ENCODE measurements at regions not wholly inside any gene's neighbourhood (a gene's known extent, or its start where the extent isn't known, plus 50 kb on each side); places are given as distances from the start of the nearest gene placed in this dataset.

GRCh38 chr21:25024639-25025038, 582.6 kb downstream of the MRPL39 start:
- no peak for DNase-seq (ENCODE audit: low spot score)

- DNase-seq (ENCODE audit: low spot score), result peak; percentile 8
Observed at GRCh38 chr21:25005388-25005787, 601.9 kb downstream of the MRPL39 start.

- no peak for DNase-seq (ENCODE audit: low spot score)
Observed at GRCh38 chr21:25002676-25003075, 604.6 kb downstream of the MRPL39 start.

GRCh38 chr21:24995216-24995615, 612.1 kb downstream of the MRPL39 start:
- no peak for DNase-seq (ENCODE audit: low spot score)

GRCh38 chr21:24994717-24995116, 612.6 kb downstream of the MRPL39 start:
- no peak for DNase-seq (ENCODE audit: low spot score)

- DNase-seq (ENCODE audit: low spot score), result no peak
Observed at GRCh38 chr21:24989516-24989915, 617.8 kb downstream of the MRPL39 start.

GRCh38 chr21:24988941-24989340, 618.3 kb downstream of the MRPL39 start:
- DNase-seq (ENCODE audit: low spot score), result no peak

- no peak for DNase-seq (ENCODE audit: low spot score)
Observed at GRCh38 chr21:24976238-24976637, 631.0 kb downstream of the MRPL39 start.

- DNase-seq (ENCODE audit: low spot score), result no peak
Observed at GRCh38 chr21:24969068-24969467, 638.2 kb downstream of the MRPL39 start.

GRCh38 chr21:24955275-24955961, 651.9 kb downstream of the MRPL39 start:
- no peak for DNase-seq (ENCODE audit: low spot score)

- no peak for DNase-seq (ENCODE audit: low spot score)
Observed at GRCh38 chr21:24948186-24948585, 659.1 kb downstream of the MRPL39 start.

- DNase-seq (ENCODE audit: low spot score), result no peak
Observed at GRCh38 chr21:24945910-24946309, 661.4 kb downstream of the MRPL39 start.

- no peak for DNase-seq (ENCODE audit: low spot score)
Observed at GRCh38 chr21:24941316-24942185, 665.7 kb downstream of the MRPL39 start.

GRCh38 chr21:24939291-24939690, 668.0 kb downstream of the MRPL39 start:
- peak; percentile 10 for DNase-seq (ENCODE audit: low spot score)

- no peak for DNase-seq (ENCODE audit: low spot score)
Observed at GRCh38 chr21:24938573-24938972, 668.7 kb downstream of the MRPL39 start.

- no peak for DNase-seq (ENCODE audit: low spot score)
Observed at GRCh38 chr21:24935991-24936390, 671.3 kb downstream of the MRPL39 start.

- DNase-seq (ENCODE audit: low spot score), result no peak
Observed at GRCh38 chr21:24910591-24910990, 696.7 kb downstream of the MRPL39 start.

- DNase-seq (ENCODE audit: low spot score), result no peak
Observed at GRCh38 chr21:24903994-24904635, 703.2 kb downstream of the MRPL39 start.

GRCh38 chr21:24899138-24899537, 708.1 kb downstream of the MRPL39 start:
- no peak for DNase-seq (ENCODE audit: low spot score)

- no peak for DNase-seq (ENCODE audit: low spot score)
Observed at GRCh38 chr21:24897883-24898282, 709.4 kb downstream of the MRPL39 start.

GRCh38 chr21:24896735-24897124, 710.6 kb downstream of the MRPL39 start:
- DNase-seq (ENCODE audit: low spot score), result no peak

GRCh38 chr21:24895885-24896734, 711.2 kb downstream of the MRPL39 start:
- peak; percentile 4 for DNase-seq (ENCODE audit: low spot score)

All from Ammon's horn (tissue), 1 donor.